ENCODE measurements at regions not wholly inside any gene's neighbourhood (a gene's known extent, or its start where the extent isn't known, plus 50 kb on each side); places are given as distances from the start of the nearest gene placed in this dataset.

- TF ChIP-seq GABPB2 (CRISPR knock-in tag; conservative IDR thresholded peaks at IDR 0.05) = no peak
- TF ChIP-seq PPARD (CRISPR knock-in tag; IDR thresholded peaks at IDR 0.05) = no peak
- TF ChIP-seq CREB3L1 (IDR thresholded peaks at IDR 0.05; ENCODE audit: borderline replicate concordance, low read depth) = no peak
- no peak for TF ChIP-seq UBTF (IDR thresholded peaks at IDR 0.05; ENCODE audit: borderline replicate concordance in 1 of 2, low read depth in 2 of 2, low read length in 2 of 2)
- TF ChIP-seq ZNF3 (CRISPR knock-in tag; IDR thresholded peaks at IDR 0.05) = no peak
- no peak for TF ChIP-seq MYC (IDR thresholded peaks at IDR 0.05; ENCODE audit: low read depth, low read length)
- no peak for TF ChIP-seq MYC (CRISPR knock-in tag; IDR thresholded peaks at IDR 0.05; ENCODE audit: borderline replicate concordance, low read depth)
- TF ChIP-seq MYNN (IDR thresholded peaks at IDR 0.05) = peak; percentile 91; the same call in 1 of the 2 replicates
- no peak for TF ChIP-seq MYNN (CRISPR knock-in tag; IDR thresholded peaks at IDR 0.05)
- TF ChIP-seq ETV5 (CRISPR knock-in tag; IDR thresholded peaks at IDR 0.05; ENCODE audit: low read depth) = peak; percentile 84; the same call in 1 of the 2 replicates
- no peak for TF ChIP-seq JUN (IDR thresholded peaks at IDR 0.05; ENCODE audit: borderline replicate concordance, low read depth, low read length)
- TF ChIP-seq JUN (CRISPR knock-in tag; IDR thresholded peaks at IDR 0.05; ENCODE audit: borderline replicate concordance) = no peak
- peak; percentile 19; the same call in 1 of the 2 replicates for TF ChIP-seq ZBTB26 (CRISPR knock-in tag; IDR thresholded peaks at IDR 0.05)
- TF ChIP-seq STAT5A (IDR thresholded peaks at IDR 0.05; ENCODE audit: borderline replicate concordance, low read length) = no peak
- no peak for TF ChIP-seq ESRRA (IDR thresholded peaks at IDR 0.05; ENCODE audit: borderline replicate concordance, low read depth)
- TF ChIP-seq RFX5 (IDR thresholded peaks at IDR 0.05; ENCODE audit: low read depth, low read length) = peak; percentile 91
- TF ChIP-seq ZNF311 (CRISPR knock-in tag; IDR thresholded peaks at IDR 0.05) = no peak
- TF ChIP-seq ZBTB43 (CRISPR knock-in tag; IDR thresholded peaks at IDR 0.05) = no peak
- no peak for TF ChIP-seq ZNF41 (CRISPR knock-in tag; conservative IDR thresholded peaks at IDR 0.05)
- TF ChIP-seq TGIF2 (CRISPR knock-in tag; IDR thresholded peaks at IDR 0.05) = no peak
- peak; percentile 40 for TF ChIP-seq ELF1 (tag; IDR thresholded peaks at IDR 0.05)
- no peak for TF ChIP-seq ZNF174 (CRISPR knock-in tag; IDR thresholded peaks at IDR 0.05)
- no peak for TF ChIP-seq ZNF561 (CRISPR knock-in tag; conservative IDR thresholded peaks at IDR 0.05)
- TF ChIP-seq TEAD1 (CRISPR knock-in tag; IDR thresholded peaks at IDR 0.05) = no peak; a peak in 1 of 4 replicates
Measured at GRCh38 chr6:44057931-44058616, 69.2 kb downstream of the MRPL14 start (continued).

Data from K562 (cell line).